HFFc6 (cell line): ENCODE measurements at regions not wholly inside any gene's neighbourhood (a gene's known extent, or its start where the extent isn't known, plus 50 kb on each side); places are given as distances from the start of the nearest gene placed in this dataset.

ENCODE experiments used
- DNase-seq: peaks from one replicate; pipeline ENCODE4 v3.0.0-alpha.2; 2018
- H3K27ac Mint-ChIP-seq: 2 replicates; pipeline ENCODE4 v1.8.0; 2020; ENCODE audit warnings: mild to moderate bottlenecking, mixed read lengths
- H3K27me3 Mint-ChIP-seq: 2 replicates; pipeline ENCODE4 v1.8.0; 2021; ENCODE audit warnings: mild to moderate bottlenecking, moderate library complexity, mixed read lengths; ENCODE audit not compliant: insufficient read depth
- H3K36me3 Mint-ChIP-seq: 2 replicates; pipeline ENCODE4 v1.8.0; 2021; ENCODE audit warnings: low read depth, mixed read lengths
- H3K4me1 Mint-ChIP-seq: 2 replicates; pipeline ENCODE4 v1.8.0; 2020; ENCODE audit warnings: low read depth, mixed read lengths
- H3K4me3 Mint-ChIP-seq: 2 replicates; pipeline ENCODE4 v1.8.0; 2020; ENCODE audit warnings: mild to moderate bottlenecking, moderate library complexity, mixed read lengths
- H3K9me3 Mint-ChIP-seq: 2 replicates; pipeline ENCODE4 v1.8.0; 2020; ENCODE audit warnings: mild to moderate bottlenecking, mixed read lengths
- CTCF ChIP-seq: fragments of 200-600 bp; sonication (generic); IDR thresholded peaks from 2 replicates; pipeline ENCODE4 v1.5.0; 2021; ENCODE audit warnings: antibody characterized with exemption, mild to moderate bottlenecking

- Mint-ChIP-seq H3K4me1 (no peaks in the 10 kb centered on the region), H3K27ac (no peak overlapping the region), H3K4me3 (no peak overlapping the region), H3K9me3 (no peaks in the 10 kb centered on the region), H3K27me3 (peaks cover 37% of the 10 kb centered on the region), H3K36me3 (no peaks in the 10 kb centered on the region)
- no peak for DNase-seq
- TF ChIP-seq CTCF: no peak
These were observed 151.8 kb upstream of the HES1 start for GRCh38 chr3:193983846-193984818.

GRCh38 chr3:193984876-193985275 is 151.1 kb upstream of the HES1 start:
- H3K9me3 Mint-ChIP-seq: no peaks in the 10 kb centered on the region
- H3K4me1 Mint-ChIP-seq: no peaks in the 10 kb centered on the region
- H3K36me3 Mint-ChIP-seq: no peaks in the 10 kb centered on the region
- no peak for DNase-seq
- no peak overlapping the region for H3K4me3 Mint-ChIP-seq
- TF ChIP-seq CTCF: no peak
- H3K27ac Mint-ChIP-seq: no peak overlapping the region
- peaks cover 32% of the 10 kb centered on the region for H3K27me3 Mint-ChIP-seq

GRCh38 chr3:193987186-193987585 is 148.8 kb upstream of the HES1 start:
- no peaks in the 10 kb centered on the region for H3K9me3 Mint-ChIP-seq
- TF ChIP-seq CTCF: no peak
- H3K4me3 Mint-ChIP-seq: no peak overlapping the region
- no peaks in the 10 kb centered on the region for H3K4me1 Mint-ChIP-seq
- DNase-seq: no peak
- peaks cover 27% of the 10 kb centered on the region for H3K27me3 Mint-ChIP-seq
- no peak overlapping the region for H3K27ac Mint-ChIP-seq
- no peaks in the 10 kb centered on the region for H3K36me3 Mint-ChIP-seq

DNA sequence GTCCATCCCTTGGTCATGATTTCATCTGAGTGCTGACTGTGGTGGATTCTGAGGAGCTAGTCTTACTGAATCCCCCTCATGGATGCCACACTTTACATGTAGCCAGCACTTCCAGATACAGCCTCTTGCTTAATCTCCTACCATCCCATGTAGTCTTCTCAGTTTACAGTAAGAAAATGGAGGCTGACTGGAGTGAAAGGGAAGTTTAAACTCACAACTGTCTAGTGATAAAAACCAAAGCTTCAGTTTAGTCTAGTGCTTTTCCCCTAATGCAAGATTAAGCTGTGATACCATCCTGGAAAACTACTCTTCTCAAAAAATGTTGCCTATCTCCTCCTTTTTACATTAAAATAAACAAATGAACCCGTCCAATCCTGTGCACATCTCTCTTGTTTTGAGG is 146.8 kb upstream of the HES1 start:
- Mint-ChIP-seq H3K27ac (no peak overlapping the region), H3K4me3 (no peak overlapping the region), H3K9me3 (no peaks in the 10 kb centered on the region), H3K27me3 (peaks cover 39% of the 10 kb centered on the region), H3K36me3 (no peaks in the 10 kb centered on the region), H3K4me1 (no peaks in the 10 kb centered on the region)
- TF ChIP-seq CTCF: no peak
- no peak for DNase-seq

DNA sequence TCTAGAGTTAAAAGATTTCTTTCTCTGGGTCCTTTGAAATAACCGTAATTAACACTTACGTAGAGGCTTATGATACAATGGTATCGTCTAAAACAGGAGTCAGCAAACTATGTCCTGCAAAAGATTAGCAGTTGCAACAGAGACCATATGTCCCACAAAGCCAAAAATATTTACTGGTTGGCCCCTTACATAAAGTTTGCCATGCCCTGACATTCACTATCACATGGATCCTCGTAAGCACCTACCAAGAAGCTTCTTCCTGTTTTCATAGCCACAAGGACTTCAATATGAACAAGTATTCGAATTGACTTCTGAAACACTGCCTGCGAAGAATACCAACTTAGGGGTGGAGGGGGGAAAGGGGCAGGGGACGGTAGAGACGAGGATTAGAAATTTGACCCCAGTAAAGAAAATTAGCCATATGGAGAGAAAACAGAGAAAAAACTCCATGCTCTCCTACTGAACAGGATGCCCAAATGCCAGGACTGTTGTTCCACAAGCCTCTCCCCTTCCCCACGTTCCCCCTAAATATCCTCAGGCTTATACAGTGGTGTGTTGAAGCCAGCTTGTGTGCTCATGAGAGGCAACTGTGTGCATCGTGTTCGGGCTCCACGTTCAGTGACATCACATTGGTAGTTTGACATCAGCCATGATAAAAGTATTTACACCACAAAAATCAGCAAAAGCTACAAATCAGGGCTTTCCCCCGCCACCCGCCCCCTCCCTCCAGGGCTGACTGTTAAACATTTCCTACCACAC is 144.1 kb upstream of the HES1 start:
- H3K36me3 Mint-ChIP-seq: no peaks in the 10 kb centered on the region
- TF ChIP-seq CTCF: no peak
- no peak for DNase-seq
- no peaks in the 10 kb centered on the region; the same call in 1 of the 2 replicates for H3K9me3 Mint-ChIP-seq
- no peak overlapping the region for H3K27ac Mint-ChIP-seq
- H3K4me1 Mint-ChIP-seq: no peaks in the 10 kb centered on the region
- H3K27me3 Mint-ChIP-seq: peaks cover 44% of the 10 kb centered on the region
- no peak overlapping the region for H3K4me3 Mint-ChIP-seq
